Naive B cell (primary cell): ENCODE measurements at regions not wholly inside any gene's neighbourhood (a gene's known extent, or its start where the extent isn't known, plus 50 kb on each side); places are given as distances from the start of the nearest gene placed in this dataset.

Experiments
- ATAC-seq, 2 donors: fragments of 150-1000 bp; cut with Tn5 transposase; 2 replicates each; pipeline ENCODE4 v1.10.0; 2021; ENCODE audit warnings: low read depth in 2 of 2, mild to moderate bottlenecking in 2 of 2, moderate library complexity in 2 of 2
- DNase-seq: peaks from one replicate; pipeline ENCODE4 v3.0.0; 2022
- H3K27ac Mint-ChIP-seq, 6 donors: one replicate each; pipeline ENCODE4 v1.8.0; 2020 to 2022; ENCODE audit warnings: mild to moderate bottlenecking in 6 of 6, mixed read lengths in 6 of 6, moderate library complexity in 5 of 6, inconsistent platforms in 2 of 6
- H3K27me3 Mint-ChIP-seq, 3 donors: one replicate each; pipeline ENCODE4 v1.8.0; 2021 to 2022; ENCODE audit warnings: mixed read lengths in 3 of 3, mild to moderate bottlenecking in 1 of 3
- H3K36me3 Mint-ChIP-seq, 2 donors: one replicate each; pipeline ENCODE4 v1.8.0; 2020 to 2022; ENCODE audit warnings: mixed read lengths in 2 of 2, inconsistent platforms in 1 of 2, mild to moderate bottlenecking in 1 of 2
- H3K4me1 Mint-ChIP-seq, 3 donors: one replicate each; pipeline ENCODE4 v1.8.0; 2020 to 2022; ENCODE audit warnings: mixed read lengths in 3 of 3, inconsistent platforms in 1 of 3, mild to moderate bottlenecking in 1 of 3, moderate library complexity in 1 of 3
- H3K4me3 Mint-ChIP-seq, 8 donors: one replicate each; pipeline ENCODE4 v1.8.0; 2020 to 2022; ENCODE audit warnings: mild to moderate bottlenecking in 8 of 8, mixed read lengths in 8 of 8, moderate library complexity in 8 of 8, inconsistent platforms in 2 of 8
- H3K9me3 Mint-ChIP-seq, 7 donors: one replicate each; pipeline ENCODE4 v1.8.0; 2020 to 2022; ENCODE audit warnings: mixed read lengths in 7 of 7, mild to moderate bottlenecking in 5 of 7, inconsistent platforms in 2 of 7, moderate library complexity in 1 of 7

DNA sequence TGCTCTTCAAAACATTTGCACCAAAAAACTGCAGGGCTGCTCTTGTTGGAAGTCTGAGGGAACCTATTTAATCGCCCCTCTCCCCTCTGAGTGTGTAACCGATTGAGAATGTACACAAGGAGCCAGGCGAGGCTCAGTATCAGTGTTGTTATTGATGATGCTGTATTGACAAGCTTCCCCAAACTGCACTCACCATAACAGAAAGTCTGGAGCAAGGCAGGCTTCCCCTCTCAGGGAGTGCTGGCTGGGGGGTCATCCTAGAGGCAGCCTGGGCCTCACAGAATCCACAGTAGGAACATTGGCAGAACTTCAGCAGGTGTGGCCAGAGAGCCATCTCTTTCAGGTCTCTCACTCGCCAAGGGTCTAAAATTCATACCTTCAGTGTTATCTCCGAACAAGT is 58.1 kb upstream of the TUNAR start:
- peaks cover 0 to 6% (median 6%) of the 10 kb centered on the region in 3 donors for H3K4me1 Mint-ChIP-seq
- H3K27me3 Mint-ChIP-seq = peaks cover 11 to 58% (median 49%) of the 10 kb centered on the region in 3 donors
- peaks cover 3 to 29% of the 10 kb centered on the region in 2 donors for H3K36me3 Mint-ChIP-seq
- H3K27ac Mint-ChIP-seq = no peak overlapping the region
- H3K9me3 Mint-ChIP-seq = peaks cover 0 to 12% (median 6%) of the 10 kb centered on the region in 7 donors
- ATAC-seq (no peak), DNase-seq (no peak)
- H3K4me3 Mint-ChIP-seq = no peak overlapping the region

GRCh38 chr14:95817271-95817670 is 59.4 kb upstream of the TUNAR start:
- Mint-ChIP-seq H3K27me3 (peaks cover 11 to 58% (median 49%) of the 10 kb centered on the region in 3 donors), H3K4me1 (peaks cover 0 to 6% (median 6%) of the 10 kb centered on the region in 3 donors), H3K27ac (no peak overlapping the region), H3K9me3 (peaks cover 0 to 12% (median 6%) of the 10 kb centered on the region in 7 donors), H3K4me3 (no peak overlapping the region), H3K36me3 (peaks cover 3 to 29% of the 10 kb centered on the region in 2 donors)
- DNase-seq = no peak
- ATAC-seq = no peak

- H3K27me3 Mint-ChIP-seq = peaks cover 11 to 54% (median 46%) of the 10 kb centered on the region in 3 donors
- no peak overlapping the region for H3K4me3 Mint-ChIP-seq
- ATAC-seq (no peak), DNase-seq (no peak)
- H3K9me3 Mint-ChIP-seq = peaks cover 0 to 12% (median 6%) of the 10 kb centered on the region in 7 donors
- no peak overlapping the region for H3K27ac Mint-ChIP-seq
- H3K36me3 Mint-ChIP-seq = peaks cover 3 to 26% of the 10 kb centered on the region in 2 donors
- H3K4me1 Mint-ChIP-seq = peaks cover 0 to 6% (median 6%) of the 10 kb centered on the region in 3 donors
These were observed 60.1 kb upstream of the TUNAR start for GRCh38 chr14:95816539-95816938.

DNA sequence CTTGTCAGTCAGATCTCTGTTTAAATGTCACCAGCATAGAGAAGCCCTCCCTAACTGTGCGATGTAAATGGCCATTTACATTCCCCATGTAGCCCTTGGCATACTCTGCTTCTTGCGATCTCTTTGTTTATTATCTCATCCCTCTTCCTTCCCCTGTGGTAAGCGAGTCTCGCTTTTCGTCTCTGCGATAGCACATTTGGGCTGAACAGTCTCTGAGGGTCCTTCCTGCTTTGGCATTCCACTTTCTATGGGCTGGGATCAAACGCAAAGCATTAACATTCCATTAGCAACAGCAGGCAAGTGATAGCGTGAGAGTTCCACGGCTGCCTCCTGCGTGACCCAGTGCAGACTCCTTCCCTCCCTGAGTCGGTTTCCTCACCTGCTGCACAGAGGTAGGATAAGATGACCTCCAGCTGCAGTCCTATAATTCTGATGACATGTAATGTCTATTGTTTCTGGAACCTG is 61.4 kb upstream of the TUNAR start:
- H3K4me3 Mint-ChIP-seq = peak overlapping the region in 1 of 8 donors; percentile 21
- peaks cover 15 to 42% (median 39%) of the 10 kb centered on the region in 3 donors for H3K27me3 Mint-ChIP-seq
- no peak overlapping the region for H3K27ac Mint-ChIP-seq
- peaks cover 13 to 27% of the 10 kb centered on the region in 2 donors for H3K36me3 Mint-ChIP-seq
- DNase-seq (no peak), ATAC-seq (no peak)
- H3K4me1 Mint-ChIP-seq = peaks cover 0 to 6% (median 6%) of the 10 kb centered on the region in 3 donors
- H3K9me3 Mint-ChIP-seq = peaks cover 0 to 5% (median 2%) of the 10 kb centered on the region in 7 donors

DNA sequence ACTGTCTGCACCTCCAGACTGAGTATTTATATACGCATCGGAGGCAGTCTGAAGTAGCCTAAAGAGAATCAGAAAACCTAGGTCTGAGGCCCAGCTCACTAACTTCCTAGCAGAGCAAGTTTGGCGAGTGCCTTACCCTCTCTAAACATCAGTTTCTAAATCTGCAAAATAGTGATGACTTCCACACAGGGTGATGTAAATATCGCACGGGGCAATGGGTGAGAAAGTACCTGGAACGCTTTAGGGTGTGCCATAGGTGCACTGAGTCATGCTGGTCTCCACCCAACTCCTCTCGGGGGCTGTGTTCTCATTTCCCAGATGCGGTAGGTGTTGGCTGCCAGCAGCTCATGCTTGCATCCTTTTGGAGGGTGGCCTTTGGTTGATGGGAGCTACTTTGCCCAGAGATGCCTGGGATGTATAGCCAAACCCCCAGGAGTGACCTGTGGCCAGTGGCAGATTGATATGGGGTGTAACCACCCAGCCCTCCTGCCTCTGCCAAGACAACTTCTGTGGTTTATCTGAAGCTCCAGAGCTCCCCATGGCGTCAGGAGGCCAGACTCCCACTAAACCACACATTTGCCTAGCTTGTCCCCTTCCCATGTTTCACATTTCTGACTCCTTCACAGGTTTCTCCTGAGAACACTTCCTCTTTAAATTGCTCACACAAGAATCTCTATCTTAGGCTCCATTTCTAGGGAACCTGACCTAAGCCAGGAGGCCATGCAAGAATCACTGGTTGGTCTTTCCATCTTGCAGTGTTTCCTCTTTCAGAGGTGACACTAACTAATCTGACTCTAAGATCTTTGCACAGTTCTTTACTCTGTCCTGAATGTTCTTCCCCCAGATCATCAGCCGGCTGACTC is 62.0 kb upstream of the TUNAR start:
- no peak for ATAC-seq
- H3K36me3 Mint-ChIP-seq = peaks cover 13 to 25% of the 10 kb centered on the region in 2 donors
- no peaks in the 10 kb centered on the region for H3K9me3 Mint-ChIP-seq
- H3K4me3 Mint-ChIP-seq = no peak overlapping the region
- peaks cover 15 to 39% (median 33%) of the 10 kb centered on the region in 3 donors for H3K27me3 Mint-ChIP-seq
- H3K4me1 Mint-ChIP-seq = peaks cover 0 to 6% (median 6%) of the 10 kb centered on the region in 3 donors
- no peak for DNase-seq
- no peak overlapping the region for H3K27ac Mint-ChIP-seq

GRCh38 chr14:95811813-95812212 is 64.8 kb upstream of the TUNAR start:
- peaks cover 7 to 16% (median 9%) of the 10 kb centered on the region in 7 donors for H3K9me3 Mint-ChIP-seq

GRCh38 chr14:95808371-95808770 is 68.3 kb upstream of the TUNAR start:
- DNase-seq = no peak
- H3K27ac Mint-ChIP-seq = no peak overlapping the region
- H3K4me1 Mint-ChIP-seq = no peaks in the 10 kb centered on the region
- H3K9me3 Mint-ChIP-seq = peaks cover 17 to 43% (median 31%) of the 10 kb centered on the region in 7 donors
- no peak for ATAC-seq
- H3K27me3 Mint-ChIP-seq = peaks cover 7 to 14% (median 8%) of the 10 kb centered on the region in 3 donors
- no peak overlapping the region for H3K4me3 Mint-ChIP-seq
- H3K36me3 Mint-ChIP-seq = peaks cover 42 to 64% of the 10 kb centered on the region in 2 donors

More at GRCh38 chr14:95811813-95812212, 64.8 kb upstream of the TUNAR start:
- no peak overlapping the region for H3K4me3 Mint-ChIP-seq
- peaks cover 29 to 44% of the 10 kb centered on the region in 2 donors for H3K36me3 Mint-ChIP-seq
- ATAC-seq (no peak), DNase-seq (no peak)
- peaks cover 14 to 31% (median 25%) of the 10 kb centered on the region in 3 donors for H3K27me3 Mint-ChIP-seq
- H3K27ac Mint-ChIP-seq = no peak overlapping the region
- H3K4me1 Mint-ChIP-seq = peaks cover 0 to 6% (median 6%) of the 10 kb centered on the region in 3 donors

- Mint-ChIP-seq H3K27ac (no peak overlapping the region), H3K9me3 (peaks cover 2 to 7% (median 4%) of the 10 kb centered on the region in 7 donors), H3K27me3 (peaks cover 0 to 28% (median 13%) of the 10 kb centered on the region in 3 donors), H3K4me3 (no peak overlapping the region), H3K36me3 (peaks cover 6 to 12% of the 10 kb centered on the region in 2 donors), H3K4me1 (no peaks in the 10 kb centered on the region)
- DNase-seq = no peak
- no peak for ATAC-seq
These were observed 79.8 kb upstream of the TUNAR start for GRCh38 chr14:95796788-95797187.

DNA sequence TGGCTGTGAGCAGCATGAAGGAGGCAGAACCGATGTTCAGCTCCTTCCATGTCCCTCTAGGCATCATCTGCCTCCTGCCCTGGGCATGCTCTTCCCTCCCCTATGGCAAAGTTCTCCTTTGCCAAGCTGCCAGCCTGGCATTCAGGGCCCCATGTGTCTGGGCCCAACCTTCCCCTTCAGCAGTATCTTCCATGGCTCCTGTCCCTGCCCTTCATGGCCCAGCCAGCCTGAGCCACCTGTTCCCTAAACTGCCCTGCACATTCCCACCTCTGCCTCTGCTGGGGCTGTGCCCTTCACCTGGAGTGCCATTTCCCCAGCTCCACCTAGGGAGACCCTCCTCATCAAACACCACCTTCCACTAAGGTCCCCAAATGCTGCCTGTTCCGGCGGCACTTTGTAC is 74.0 kb upstream of the TCL1A start:
- H3K36me3 Mint-ChIP-seq = peaks cover 0 to 6% of the 10 kb centered on the region in 2 donors
- ATAC-seq = no peak
- no peak overlapping the region for H3K4me3 Mint-ChIP-seq
- peak overlapping the region in 1 of 6 donors; percentile 55 for H3K27ac Mint-ChIP-seq
- H3K9me3 Mint-ChIP-seq = peaks cover 0 to 3% (median 0%) of the 10 kb centered on the region in 7 donors
- no peak for DNase-seq
- peaks cover 0 to 4% (median 0%) of the 10 kb centered on the region in 3 donors for H3K4me1 Mint-ChIP-seq
- peaks cover 4 to 36% (median 25%) of the 10 kb centered on the region in 3 donors for H3K27me3 Mint-ChIP-seq

DNA sequence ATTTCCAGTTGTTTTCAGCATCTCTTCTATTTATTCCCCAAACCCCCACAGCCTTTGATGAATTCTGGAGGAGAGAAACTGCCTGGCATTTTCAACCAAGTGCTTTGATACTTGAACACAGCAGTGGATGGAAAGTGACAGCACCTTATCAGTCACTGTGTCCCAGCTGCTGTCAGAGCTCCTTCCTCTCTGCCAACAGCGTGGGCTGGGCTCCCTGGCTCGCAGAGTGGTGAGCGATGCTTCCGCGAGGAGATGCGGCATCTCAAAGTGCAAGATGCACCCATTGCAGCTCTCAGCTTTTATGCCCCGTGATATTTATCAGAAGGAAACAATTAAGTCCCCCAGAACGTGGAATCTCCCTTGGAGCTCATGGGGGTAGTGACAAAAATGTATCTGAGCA is 72.6 kb upstream of the TCL1A start:
- H3K36me3 Mint-ChIP-seq = peaks cover 0 to 6% of the 10 kb centered on the region in 2 donors
- peaks cover 0 to 3% (median 0%) of the 10 kb centered on the region in 7 donors for H3K9me3 Mint-ChIP-seq
- H3K27ac Mint-ChIP-seq = no peak overlapping the region
- peaks cover 0 to 4% (median 0%) of the 10 kb centered on the region in 3 donors for H3K4me1 Mint-ChIP-seq
- ATAC-seq (no peak), DNase-seq (no peak)
- H3K27me3 Mint-ChIP-seq = peaks cover 4 to 33% (median 16%) of the 10 kb centered on the region in 3 donors
- H3K4me3 Mint-ChIP-seq = no peak overlapping the region

DNA sequence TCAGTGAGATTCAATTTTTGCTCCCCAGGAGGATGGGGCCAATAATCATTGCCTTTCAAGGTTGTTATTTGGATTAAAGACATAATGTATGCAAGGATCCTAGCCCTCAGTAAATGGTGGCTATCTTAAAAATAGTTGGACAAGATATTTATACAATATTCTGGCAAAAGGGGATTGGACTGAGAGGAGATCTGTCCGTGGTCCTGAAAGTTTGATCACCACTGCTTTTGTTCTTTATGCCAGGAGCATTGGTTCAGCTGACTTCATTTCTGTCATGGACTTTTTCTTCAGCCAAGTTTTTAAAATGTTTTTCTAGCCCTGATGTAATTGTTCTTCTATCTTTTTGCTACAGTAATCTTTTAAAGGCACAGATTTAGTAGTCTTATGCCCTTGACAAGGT is 70.2 kb upstream of the TCL1A start:
- H3K27ac Mint-ChIP-seq = no peak overlapping the region
- peaks cover 0 to 3% (median 0%) of the 10 kb centered on the region in 7 donors for H3K9me3 Mint-ChIP-seq
- no peak for ATAC-seq
- H3K27me3 Mint-ChIP-seq = peaks cover 0 to 17% (median 4%) of the 10 kb centered on the region in 3 donors
- H3K4me3 Mint-ChIP-seq = no peak overlapping the region
- DNase-seq = no peak
- H3K4me1 Mint-ChIP-seq = peaks cover 0 to 4% (median 0%) of the 10 kb centered on the region in 3 donors
- no peaks in the 10 kb centered on the region for H3K36me3 Mint-ChIP-seq

DNA sequence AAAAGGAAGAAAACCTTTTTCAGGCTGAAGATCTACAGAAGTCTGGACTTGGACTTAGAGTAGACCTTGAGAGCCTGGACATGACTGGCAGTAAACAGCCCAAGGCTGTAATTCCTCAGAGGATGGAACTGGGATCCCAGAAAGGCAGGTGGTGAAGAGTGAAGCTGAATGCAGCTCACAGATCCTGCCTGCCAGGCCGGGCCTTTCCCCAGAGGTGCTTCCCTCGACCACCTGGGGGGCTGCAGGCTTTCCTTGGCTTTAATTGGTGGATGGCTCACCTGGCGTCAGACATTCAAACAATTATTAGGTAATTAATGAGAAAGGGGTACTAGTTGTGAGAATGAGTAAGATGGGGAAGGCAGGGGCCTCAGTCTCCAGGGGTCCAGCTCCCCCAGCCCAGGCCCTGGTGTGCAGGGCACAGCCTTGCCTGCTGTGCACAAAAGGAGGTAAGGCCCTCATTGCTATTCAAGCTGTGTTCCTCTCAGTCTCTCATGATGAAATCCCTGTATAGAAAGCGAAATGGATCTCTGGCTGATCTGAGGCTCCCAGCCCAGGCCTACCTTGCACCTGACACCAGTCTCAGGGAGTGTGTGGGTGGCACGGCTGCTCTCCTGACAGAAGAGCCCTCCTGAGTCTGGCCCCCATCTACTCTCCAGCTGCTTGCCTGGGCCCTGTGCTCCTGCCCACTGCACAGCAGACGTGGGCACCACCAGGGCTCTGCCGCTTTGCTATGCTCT is 63.0 kb upstream of the TCL1A start:
- Mint-ChIP-seq H3K4me3 (no peak overlapping the region), H3K9me3 (no peaks in the 10 kb centered on the region), H3K27me3 (no peaks in the 10 kb centered on the region), H3K27ac (peak overlapping the region in 1 of 6 donors; percentile 50), H3K36me3 (no peaks in the 10 kb centered on the region), H3K4me1 (peaks cover 18 to 25% (median 23%) of the 10 kb centered on the region in 3 donors)
- no peak for ATAC-seq
- DNase-seq = no peak
